MM.1S (cell line): ENCODE measurements at regions not wholly inside any gene's neighbourhood (a gene's known extent, or its start where the extent isn't known, plus 50 kb on each side); places are given as distances from the start of the nearest gene placed in this dataset.

ENCODE experiments used
- DNase-seq: peaks from one replicate; pipeline ENCODE4 v3.0.0-alpha.2; 2015
- H2AFZ ChIP-seq: fragments of 300-600 bp; sonication (generic); 2 replicates; pipeline ENCODE4 v1.6.0; 2016; ENCODE audit warnings: antibody characterized with exemption, low read length
- H3F3A ChIP-seq: fragments of 300-600 bp; sonication (generic); 2 replicates; pipeline ENCODE4 v1.6.1; 2016; ENCODE audit warnings: mild to moderate bottlenecking, antibody characterized with exemption, low read length, moderate library complexity, mixed read lengths; ENCODE audit not compliant: insufficient read depth
- H3K27ac ChIP-seq: fragments of 300-600 bp; sonication (generic); 2 replicates; pipeline ENCODE4 v1.5.1; 2016; ENCODE audit warnings: mild to moderate bottlenecking, low read length
- H3K27me3 ChIP-seq: fragments of 300-600 bp; sonication (generic); replicated peaks from 2 replicates; pipeline ENCODE4 v1.6.0; 2016; ENCODE audit warnings: low read length; ENCODE audit not compliant: insufficient read depth
- H3K36me3 ChIP-seq: fragments of 300-600 bp; sonication (generic); replicated peaks from 2 replicates; pipeline ENCODE4 v1.6.1; 2016; ENCODE audit warnings: mild to moderate bottlenecking, low read length, mixed read lengths; ENCODE audit not compliant: insufficient read depth
- H3K4me1 ChIP-seq: fragments of 300-600 bp; sonication (generic); 2 replicates; pipeline ENCODE4 v1.6.1; 2016; ENCODE audit warnings: low read length, mixed read lengths
- H3K4me2 ChIP-seq: fragments of 300-600 bp; sonication (generic); 2 replicates; pipeline ENCODE4 v1.6.0; 2016; ENCODE audit warnings: low read depth, low read length
- H3K4me3 ChIP-seq: fragments of 300-600 bp; sonication (generic); 2 replicates; pipeline ENCODE4 v1.5.1; 2016; ENCODE audit warnings: low read length, mixed read lengths
- H3K79me2 ChIP-seq: fragments of 300-600 bp; sonication (generic); 2 replicates; pipeline ENCODE4 v1.6.1; 2016; ENCODE audit warnings: mixed run types, low read length, mixed read lengths
- H3K9ac ChIP-seq: fragments of 300-600 bp; sonication (generic); 2 replicates; pipeline ENCODE4 v1.6.1; 2016; ENCODE audit warnings: low read length, mixed read lengths
- H3K9me2 ChIP-seq: fragments of 300-600 bp; sonication (generic); replicated peaks from 2 replicates; pipeline ENCODE4 v1.6.1; 2016; ENCODE audit warnings: mild to moderate bottlenecking, low read length, mixed read lengths; ENCODE audit not compliant: insufficient read depth
- H3K9me3 ChIP-seq: fragments of 300-600 bp; sonication (generic); replicated peaks from 2 replicates; pipeline ENCODE4 v1.6.1; 2016; ENCODE audit warnings: mild to moderate bottlenecking, low read length, mixed read lengths; ENCODE audit not compliant: insufficient read depth
- H4K20me1 ChIP-seq: fragments of 300-600 bp; sonication (generic); 2 replicates; pipeline ENCODE4 v1.6.1; 2016; ENCODE audit warnings: mild to moderate bottlenecking, low read length, moderate library complexity, mixed read lengths; ENCODE audit not compliant: insufficient read depth
- CTCF ChIP-seq: fragments of 300-600 bp; sonication (generic); IDR thresholded peaks from 2 replicates; pipeline ENCODE4 v1.5.1; 2016; ENCODE audit warnings: antibody characterized with exemption, low read length, mixed read lengths
- EZH2 ChIP-seq: fragments of 300-600 bp; sonication (generic); optimal IDR thresholded peaks from 2 replicates; pipeline ENCODE3; 2017; ENCODE audit warnings: low read depth, mild to moderate bottlenecking, antibody characterized with exemption, low read length, mixed read lengths
- EZH2phosphoT487 ChIP-seq: fragments of 300-600 bp; sonication (generic); IDR thresholded peaks from 2 replicates; pipeline ENCODE4 v1.6.1; 2018; ENCODE audit warnings: antibody characterized with exemption, low read length

- Histone ChIP-seq H4K20me1 (no peaks in the 10 kb centered on the region), H3K4me2 (no peak overlapping the region), H3K4me1 (peaks cover 8% of the 10 kb centered on the region; the same call in 1 of the 2 replicates), H3K36me3 (no peaks in the 10 kb centered on the region), H3K27ac (no peak overlapping the region), H2AFZ (no peak overlapping the region), H3K4me3 (no peak overlapping the region), H3K79me2 (no peaks in the 10 kb centered on the region), H3F3A (no peaks in the 10 kb centered on the region), H3K9me2 (no peaks in the 10 kb centered on the region), H3K9ac (no peak overlapping the region), H3K27me3 (no peaks in the 10 kb centered on the region), H3K9me3 (no peaks in the 10 kb centered on the region)
- DNase-seq, result no peak
- no peak for TF ChIP-seq CTCF
- no peak for TF ChIP-seq EZH2
- no peak for TF ChIP-seq EZH2phosphoT487
Observed at GRCh38 chr11:112570333-112570732, 309.7 kb upstream of the PLET1 start.

GRCh38 chr11:112579282-112579681 lies 318.6 kb upstream of the PLET1 start:
- no peak for TF ChIP-seq EZH2phosphoT487
- no peak for TF ChIP-seq CTCF
- no peaks in the 10 kb centered on the region for H3K79me2 ChIP-seq

GRCh38 chr11:112580864-112581263 lies 320.2 kb upstream of the PLET1 start:
- Histone ChIP-seq H3K9ac (no peak overlapping the region), H3K27ac (no peak overlapping the region), H3K9me2 (no peaks in the 10 kb centered on the region), H4K20me1 (no peaks in the 10 kb centered on the region), H3K4me1 (peaks cover 35% of the 10 kb centered on the region), H3K9me3 (no peaks in the 10 kb centered on the region), H3F3A (peaks cover 22% of the 10 kb centered on the region), H3K79me2 (no peaks in the 10 kb centered on the region), H3K27me3 (no peaks in the 10 kb centered on the region), H2AFZ (no peak overlapping the region), H3K36me3 (no peaks in the 10 kb centered on the region), H3K4me3 (no peak overlapping the region), H3K4me2 (no peak overlapping the region)
- no peak for DNase-seq
- TF ChIP-seq EZH2phosphoT487 (no peak), CTCF (no peak), EZH2 (no peak)

More at GRCh38 chr11:112579282-112579681, 318.6 kb upstream of the PLET1 start:
- no peak for DNase-seq
- H3K36me3 ChIP-seq, result no peaks in the 10 kb centered on the region
- no peaks in the 10 kb centered on the region for H3K27me3 ChIP-seq
- no peaks in the 10 kb centered on the region for H3K9me3 ChIP-seq
- peaks cover 22% of the 10 kb centered on the region for H3F3A ChIP-seq
- H3K4me3 ChIP-seq, result no peak overlapping the region
- H3K27ac ChIP-seq, result no peak overlapping the region
- no peaks in the 10 kb centered on the region for H4K20me1 ChIP-seq
- H3K4me1 ChIP-seq, result peaks cover 29% of the 10 kb centered on the region
- no peaks in the 10 kb centered on the region for H3K9me2 ChIP-seq
- H2AFZ ChIP-seq, result no peak overlapping the region
- no peak overlapping the region for H3K4me2 ChIP-seq
- no peak overlapping the region for H3K9ac ChIP-seq
